ENCODE measurements at regions not wholly inside any gene's neighbourhood (a gene's known extent, or its start where the extent isn't known, plus 50 kb on each side); places are given as distances from the start of the nearest gene placed in this dataset.

DNA sequence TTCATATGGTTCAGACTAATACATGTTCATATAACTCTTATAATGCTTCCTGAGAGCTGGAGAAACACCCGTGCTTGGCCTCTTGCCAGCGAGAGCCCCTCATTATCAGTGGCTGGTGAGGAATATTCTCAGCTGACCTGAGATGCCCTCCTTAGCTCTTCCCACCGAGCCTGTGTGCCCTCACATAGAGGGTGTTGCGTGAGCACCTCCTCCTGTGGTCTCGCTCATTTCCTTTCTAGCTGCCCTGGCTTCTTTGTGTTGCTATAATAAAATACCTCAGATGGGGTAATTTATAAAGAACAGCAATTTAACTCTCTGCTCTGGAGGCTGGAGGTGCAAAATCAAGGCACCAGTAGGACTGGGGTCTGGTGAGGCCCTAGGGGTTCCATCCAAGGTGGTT lies 80.5 kb upstream of the ALKAL2 start:
- Mint-ChIP-seq H3K27me3 (ENCODE audit: insufficient read depth) (peaks cover 6% of the 10 kb centered on the region; the same call in 1 of the 2 replicates), H3K4me1 (ENCODE audit: low read depth) (no peaks in the 10 kb centered on the region), H3K27ac (no peak overlapping the region), H3K36me3 (ENCODE audit: low read depth) (peaks cover 15% of the 10 kb centered on the region; the same call in 1 of the 2 replicates), H3K9me3 (peaks cover 82% of the 10 kb centered on the region), H3K4me3 (no peak overlapping the region)
- DNase-seq = no peak
- TF ChIP-seq, protein P1, sequence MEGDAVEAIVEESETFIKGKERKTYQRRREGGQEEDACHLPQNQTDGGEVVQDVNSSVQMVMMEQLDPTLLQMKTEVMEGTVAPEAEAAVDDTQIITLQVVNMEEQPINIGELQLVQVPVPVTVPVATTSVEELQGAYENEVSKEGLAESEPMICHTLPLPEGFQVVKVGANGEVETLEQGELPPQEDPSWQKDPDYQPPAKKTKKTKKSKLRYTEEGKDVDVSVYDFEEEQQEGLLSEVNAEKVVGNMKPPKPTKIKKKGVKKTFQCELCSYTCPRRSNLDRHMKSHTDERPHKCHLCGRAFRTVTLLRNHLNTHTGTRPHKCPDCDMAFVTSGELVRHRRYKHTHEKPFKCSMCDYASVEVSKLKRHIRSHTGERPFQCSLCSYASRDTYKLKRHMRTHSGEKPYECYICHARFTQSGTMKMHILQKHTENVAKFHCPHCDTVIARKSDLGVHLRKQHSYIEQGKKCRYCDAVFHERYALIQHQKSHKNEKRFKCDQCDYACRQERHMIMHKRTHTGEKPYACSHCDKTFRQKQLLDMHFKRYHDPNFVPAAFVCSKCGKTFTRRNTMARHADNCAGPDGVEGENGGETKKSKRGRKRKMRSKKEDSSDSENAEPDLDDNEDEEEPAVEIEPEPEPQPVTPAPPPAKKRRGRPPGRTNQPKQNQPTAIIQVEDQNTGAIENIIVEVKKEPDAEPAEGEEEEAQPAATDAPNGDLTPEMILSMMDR (IDR thresholded peaks at IDR 0.05) = no peak

DNA sequence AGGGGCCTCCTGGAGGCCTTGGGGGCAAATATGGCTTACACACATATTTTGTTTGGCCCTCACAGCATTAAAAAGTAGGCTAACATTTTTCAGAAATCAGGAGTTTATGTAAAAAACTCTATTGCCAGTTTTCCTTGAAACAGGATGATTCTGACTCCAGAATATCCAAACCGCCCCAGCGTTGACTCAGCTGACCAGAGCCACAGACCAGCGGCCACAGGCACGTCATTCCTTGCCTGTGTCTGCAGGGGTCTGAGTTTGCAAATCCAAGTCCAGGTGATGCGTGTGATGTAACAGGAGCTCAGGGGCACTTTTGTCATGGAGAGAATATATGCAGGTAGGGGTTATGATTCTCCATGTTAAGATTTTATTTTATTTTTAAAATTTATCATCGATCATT lies 79.4 kb upstream of the ALKAL2 start:
- Mint-ChIP-seq H3K27ac (no peak overlapping the region), H3K36me3 (ENCODE audit: low read depth) (peaks cover 15% of the 10 kb centered on the region; the same call in 1 of the 2 replicates), H3K4me1 (ENCODE audit: low read depth) (no peaks in the 10 kb centered on the region), H3K27me3 (ENCODE audit: insufficient read depth) (peaks cover 6% of the 10 kb centered on the region; the same call in 1 of the 2 replicates), H3K4me3 (no peak overlapping the region), H3K9me3 (peaks cover 75% of the 10 kb centered on the region)
- TF ChIP-seq, protein P1 (IDR thresholded peaks at IDR 0.05) = no peak
- no peak for DNase-seq

DNA sequence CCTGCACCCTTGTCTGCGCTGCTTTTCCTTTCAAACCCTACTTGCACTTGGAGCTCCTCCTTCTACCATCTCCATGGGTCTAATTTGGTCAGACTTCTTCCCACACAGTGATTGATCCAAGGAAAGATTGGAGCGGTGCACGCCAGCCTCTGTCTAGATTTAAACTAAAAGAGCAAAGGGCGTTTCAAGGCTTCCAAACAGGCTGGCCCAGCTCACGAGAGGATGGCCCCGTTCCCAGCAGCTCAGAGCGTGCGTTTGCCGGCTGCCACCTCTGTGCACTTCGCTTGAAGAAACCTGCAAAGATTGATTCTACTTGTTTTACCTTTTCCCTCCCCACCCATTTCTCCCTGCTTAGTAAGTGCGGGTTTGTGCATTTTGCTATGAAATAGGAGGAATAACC lies 78.8 kb upstream of the ALKAL2 start:
- no peak overlapping the region for H3K27ac Mint-ChIP-seq
- peaks cover 6% of the 10 kb centered on the region; the same call in 1 of the 2 replicates for H3K27me3 Mint-ChIP-seq (ENCODE audit: insufficient read depth)
- no peak for DNase-seq
- no peak overlapping the region for H3K4me3 Mint-ChIP-seq
- TF ChIP-seq, protein P1 (IDR thresholded peaks at IDR 0.05) = no peak
- no peaks in the 10 kb centered on the region for H3K4me1 Mint-ChIP-seq (ENCODE audit: low read depth)
- peaks cover 70% of the 10 kb centered on the region for H3K9me3 Mint-ChIP-seq
- H3K36me3 Mint-ChIP-seq (ENCODE audit: low read depth) = peaks cover 15% of the 10 kb centered on the region; the same call in 1 of the 2 replicates

DNA sequence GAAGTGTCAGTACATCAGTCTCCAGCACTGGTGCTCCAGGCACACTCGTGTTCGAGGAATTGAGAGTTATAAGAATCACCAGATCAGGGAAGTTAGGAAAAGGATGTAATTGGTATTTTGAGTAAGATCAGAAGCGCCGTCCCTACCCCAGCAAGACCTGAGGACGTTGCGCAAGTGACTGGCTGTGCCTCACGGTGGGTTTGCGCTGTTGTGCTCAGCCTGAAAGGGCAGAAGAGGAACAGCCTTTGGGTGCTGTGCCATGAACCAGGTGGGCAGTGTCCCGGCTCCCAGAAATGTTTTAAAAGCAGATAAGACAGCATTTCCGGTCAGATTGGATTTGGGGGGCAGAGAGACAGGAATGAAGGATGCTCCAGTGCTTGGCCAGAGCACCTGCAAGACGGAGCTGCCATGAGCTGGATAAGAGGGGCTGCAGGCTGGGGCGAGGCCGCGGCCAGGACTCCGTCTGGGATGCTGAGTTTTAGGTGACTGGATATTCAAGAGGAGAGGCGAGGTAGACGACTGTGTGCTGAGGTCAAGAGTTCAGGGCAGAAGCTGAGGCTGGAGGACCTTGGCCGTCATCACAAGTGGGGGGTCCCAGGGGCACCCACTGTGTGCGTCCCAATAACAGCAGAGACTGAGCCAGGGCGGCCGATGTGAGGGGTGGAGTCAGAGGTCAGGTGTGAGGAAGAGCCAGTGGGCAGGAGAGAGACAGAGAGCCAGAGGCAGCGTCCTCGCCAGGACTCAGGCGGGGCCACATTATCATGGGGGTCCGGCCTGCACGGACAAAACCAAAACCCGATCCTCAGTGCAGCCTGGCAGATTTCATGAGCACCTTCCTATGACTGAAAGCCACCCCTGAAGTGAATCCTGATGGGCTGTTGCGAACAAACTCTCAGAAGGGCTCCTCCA lies 77.7 kb upstream of the ALKAL2 start:
- Mint-ChIP-seq H3K4me1 (ENCODE audit: low read depth) (no peaks in the 10 kb centered on the region), H3K9me3 (peaks cover 60% of the 10 kb centered on the region), H3K27me3 (ENCODE audit: insufficient read depth) (peaks cover 6% of the 10 kb centered on the region; the same call in 1 of the 2 replicates), H3K27ac (no peak overlapping the region), H3K36me3 (ENCODE audit: low read depth) (peaks cover 15% of the 10 kb centered on the region; the same call in 1 of the 2 replicates), H3K4me3 (no peak overlapping the region)
- DNase-seq = no peak
- TF ChIP-seq, protein P1 (IDR thresholded peaks at IDR 0.05) = no peak

DNA sequence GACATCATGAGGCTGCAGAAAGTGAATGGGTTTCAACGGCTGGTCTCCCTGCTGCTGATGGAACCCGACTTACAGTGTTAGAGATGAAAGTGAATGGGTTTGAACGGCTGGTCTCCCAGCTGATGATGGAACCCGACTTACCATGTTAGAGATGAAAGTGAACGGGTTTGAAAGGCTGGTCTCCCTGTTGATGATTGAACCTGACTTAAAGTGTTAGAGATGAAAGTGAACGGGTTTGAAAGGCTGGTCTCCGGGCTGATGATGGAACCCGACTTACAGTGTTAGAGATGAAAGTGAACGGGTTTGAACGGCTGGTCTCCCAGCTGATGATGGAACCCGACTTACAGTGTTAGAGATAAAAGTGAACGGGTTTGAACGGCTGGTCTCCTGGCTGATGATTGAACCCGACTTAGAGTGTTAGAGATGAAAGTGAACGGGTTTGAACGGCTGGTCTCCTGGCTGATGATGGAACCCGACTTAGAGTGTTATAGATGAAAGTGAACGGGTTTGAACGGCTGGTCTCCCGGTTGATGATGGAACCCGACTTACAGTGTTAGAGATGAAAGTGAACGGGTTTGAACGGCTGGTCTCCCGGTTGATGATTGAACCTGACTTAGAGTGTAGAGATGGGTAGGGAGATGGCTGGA lies 76.1 kb upstream of the ALKAL2 start:
- Mint-ChIP-seq H3K4me1 (ENCODE audit: low read depth) (no peaks in the 10 kb centered on the region), H3K9me3 (peaks cover 49% of the 10 kb centered on the region), H3K27me3 (ENCODE audit: insufficient read depth) (peaks cover 6% of the 10 kb centered on the region; the same call in 1 of the 2 replicates), H3K36me3 (ENCODE audit: low read depth) (peaks cover 15% of the 10 kb centered on the region; the same call in 1 of the 2 replicates), H3K4me3 (no peak overlapping the region), H3K27ac (no peak overlapping the region)
- no peak for DNase-seq
- TF ChIP-seq, protein P1 (IDR thresholded peaks at IDR 0.05) = no peak

All from HFFc6 (cell line).